Epithelial cell of proximal tubule (primary cell): ENCODE measurements at regions not wholly inside any gene's neighbourhood (a gene's known extent, or its start where the extent isn't known, plus 50 kb on each side); places are given as distances from the start of the nearest gene placed in this dataset.

Experiments used
- DNase-seq: peaks from one replicate; pipeline ENCODE4 v3.0.0-alpha.2; 2011; ENCODE audit warnings: low read depth
- H3K4me3 ChIP-seq: 2 replicates; pipeline ENCODE4 v1.5.1; 2011; ENCODE audit warnings: low read depth, mild to moderate bottlenecking, low read length
- TF ChIP-seq, protein P1 (sequence below): conservative IDR thresholded peaks from 2 replicates; pipeline ENCODE4 v1.5.1; 2012; ENCODE audit warnings: low read depth, mild to moderate bottlenecking, low read length

DNA sequence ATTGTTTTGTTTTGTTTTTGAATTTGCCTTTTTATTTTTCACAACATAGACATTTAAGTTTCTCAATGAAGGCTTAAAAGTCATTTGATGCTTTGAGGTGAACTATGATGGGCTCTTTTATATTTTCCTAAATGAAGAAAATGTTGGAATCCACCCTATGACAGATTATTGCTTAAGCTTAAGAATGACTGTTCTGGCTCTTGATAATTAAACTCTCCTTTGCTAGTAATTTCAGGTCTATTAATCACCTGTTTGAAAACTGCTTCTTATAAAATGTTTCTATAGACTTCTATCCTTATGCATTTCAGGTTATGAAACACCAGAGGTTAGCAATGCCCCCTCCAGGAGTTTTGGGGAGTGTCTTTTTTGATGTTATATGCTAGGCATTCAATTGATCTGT lies 424.1 kb upstream of the DYNLRB2 start:
- DNase-seq, result no peak
- no peak overlapping the region for H3K4me3 ChIP-seq
- TF ChIP-seq, protein P1, sequence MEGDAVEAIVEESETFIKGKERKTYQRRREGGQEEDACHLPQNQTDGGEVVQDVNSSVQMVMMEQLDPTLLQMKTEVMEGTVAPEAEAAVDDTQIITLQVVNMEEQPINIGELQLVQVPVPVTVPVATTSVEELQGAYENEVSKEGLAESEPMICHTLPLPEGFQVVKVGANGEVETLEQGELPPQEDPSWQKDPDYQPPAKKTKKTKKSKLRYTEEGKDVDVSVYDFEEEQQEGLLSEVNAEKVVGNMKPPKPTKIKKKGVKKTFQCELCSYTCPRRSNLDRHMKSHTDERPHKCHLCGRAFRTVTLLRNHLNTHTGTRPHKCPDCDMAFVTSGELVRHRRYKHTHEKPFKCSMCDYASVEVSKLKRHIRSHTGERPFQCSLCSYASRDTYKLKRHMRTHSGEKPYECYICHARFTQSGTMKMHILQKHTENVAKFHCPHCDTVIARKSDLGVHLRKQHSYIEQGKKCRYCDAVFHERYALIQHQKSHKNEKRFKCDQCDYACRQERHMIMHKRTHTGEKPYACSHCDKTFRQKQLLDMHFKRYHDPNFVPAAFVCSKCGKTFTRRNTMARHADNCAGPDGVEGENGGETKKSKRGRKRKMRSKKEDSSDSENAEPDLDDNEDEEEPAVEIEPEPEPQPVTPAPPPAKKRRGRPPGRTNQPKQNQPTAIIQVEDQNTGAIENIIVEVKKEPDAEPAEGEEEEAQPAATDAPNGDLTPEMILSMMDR, result no peak

DNA sequence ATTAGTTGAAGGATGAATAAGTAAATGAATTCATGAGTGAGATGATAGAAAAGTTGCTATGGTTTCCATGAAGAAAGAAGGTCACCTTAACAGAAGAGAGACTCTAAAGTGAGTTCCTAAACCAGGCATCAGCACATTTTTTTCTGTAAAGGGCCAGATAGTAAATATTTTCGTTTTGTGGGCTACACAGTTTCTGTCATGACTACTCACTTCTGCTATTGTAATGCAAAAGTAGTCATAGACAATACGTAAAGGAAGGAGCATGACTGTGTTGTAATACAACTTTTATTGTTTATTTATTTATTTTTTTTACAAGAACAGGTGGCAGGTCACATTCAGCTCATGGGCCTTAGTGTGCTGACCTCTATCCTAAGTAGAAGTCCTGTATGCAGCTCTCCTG lies 426.1 kb upstream of the DYNLRB2 start:
- DNase-seq, result no peak
- TF ChIP-seq, protein P1, result no peak
- no peak overlapping the region for H3K4me3 ChIP-seq

DNA sequence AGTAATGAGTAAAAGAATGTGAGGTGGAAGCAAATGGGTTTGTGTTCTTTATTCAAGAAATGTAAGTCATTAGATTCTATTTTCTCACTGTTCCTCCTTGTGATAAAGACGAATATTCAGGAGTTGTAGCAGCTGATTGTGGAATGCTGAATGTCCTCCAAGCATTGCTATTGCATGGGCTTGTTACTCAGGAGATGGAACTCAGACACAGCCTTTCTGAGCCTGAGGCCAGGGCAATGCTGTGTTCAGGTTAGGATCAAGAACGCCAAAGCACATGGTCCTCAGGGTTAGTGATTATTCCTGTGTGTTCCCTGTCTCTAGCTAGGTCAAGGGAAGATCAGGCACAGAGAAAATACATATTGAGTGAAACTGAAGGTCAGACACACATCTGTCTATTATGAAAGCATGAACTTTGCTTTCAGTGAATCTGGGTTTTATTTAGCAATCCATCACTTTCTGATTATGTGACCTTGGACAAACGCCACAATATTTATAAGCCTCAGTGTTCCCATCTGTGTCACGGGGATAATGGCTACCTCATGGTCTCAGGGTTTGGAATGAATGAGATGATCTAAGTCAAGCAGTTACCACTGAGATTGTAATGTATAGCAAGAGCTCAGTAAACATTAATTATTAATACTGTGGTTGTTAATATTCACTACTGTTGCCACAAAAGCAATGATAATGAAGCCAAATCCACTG lies 426.8 kb upstream of the DYNLRB2 start:
- DNase-seq, result no peak

DNA sequence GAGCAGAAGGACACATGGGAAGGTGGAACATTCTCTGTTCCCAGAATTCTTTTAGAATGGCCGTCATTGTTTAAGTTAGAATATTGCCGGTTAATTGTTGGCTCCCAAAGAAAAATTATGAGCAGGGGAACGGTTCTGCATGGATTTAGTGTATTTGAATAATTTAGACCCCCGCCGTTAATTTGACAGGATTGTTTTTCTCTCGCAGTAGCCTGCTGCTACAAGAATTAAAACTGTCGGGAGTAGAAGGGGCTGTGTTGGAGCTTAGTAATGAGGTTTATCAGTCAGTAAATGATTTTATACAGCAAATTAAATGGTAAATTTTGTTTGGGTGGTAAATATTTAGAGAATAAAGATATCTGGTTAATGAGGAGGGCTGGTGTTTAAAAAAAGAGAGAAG lies 431.2 kb upstream of the DYNLRB2 start:
- no peak overlapping the region for H3K4me3 ChIP-seq
- TF ChIP-seq, protein P1, result no peak
- no peak for DNase-seq

More for the DNA sequence above, 426.8 kb upstream of the DYNLRB2 start:
- TF ChIP-seq, protein P1, result no peak
- H3K4me3 ChIP-seq, result no peak overlapping the region

DNA sequence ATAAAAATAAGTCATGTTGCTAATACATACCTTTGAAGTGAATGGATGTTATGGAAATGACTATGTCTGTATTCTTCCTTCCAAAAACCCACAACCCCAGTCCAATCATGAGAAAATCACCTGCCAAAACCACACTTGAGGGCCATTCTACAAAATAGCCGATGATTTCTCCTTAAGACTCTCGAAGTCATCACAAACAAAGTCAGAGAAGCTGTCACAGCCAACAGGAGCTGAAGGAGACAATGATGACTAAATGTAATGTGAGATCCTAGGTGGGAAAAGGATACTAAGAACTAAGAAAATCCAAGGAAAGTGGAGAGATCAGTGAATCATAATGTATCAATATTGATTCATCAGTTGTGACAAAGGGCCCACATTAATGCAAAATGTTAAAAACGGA lies 432.9 kb upstream of the DYNLRB2 start:
- TF ChIP-seq, protein P1, result no peak
- no peak for DNase-seq
- no peak overlapping the region for H3K4me3 ChIP-seq

DNA sequence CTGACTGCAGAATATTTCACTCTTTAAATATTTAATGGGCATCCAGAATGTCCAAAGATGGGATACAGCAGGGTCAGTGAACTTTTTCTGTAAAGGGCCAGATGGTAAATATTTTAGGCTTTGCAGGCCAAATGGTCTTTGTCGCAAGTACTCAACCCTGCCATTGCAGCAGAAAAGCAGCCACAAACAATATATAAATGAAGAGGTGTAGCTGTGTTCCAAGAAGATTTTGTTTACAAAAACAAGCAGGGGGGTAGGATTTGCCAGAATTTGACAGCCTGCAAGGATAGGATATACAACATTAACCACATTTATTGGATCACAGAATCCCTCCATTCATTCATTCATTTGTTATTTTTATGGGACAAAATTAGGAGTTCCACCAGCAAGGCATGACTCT lies 435.0 kb upstream of the DYNLRB2 start:
- DNase-seq, result no peak
- H3K4me3 ChIP-seq, result no peak overlapping the region
- TF ChIP-seq, protein P1, result no peak

DNA sequence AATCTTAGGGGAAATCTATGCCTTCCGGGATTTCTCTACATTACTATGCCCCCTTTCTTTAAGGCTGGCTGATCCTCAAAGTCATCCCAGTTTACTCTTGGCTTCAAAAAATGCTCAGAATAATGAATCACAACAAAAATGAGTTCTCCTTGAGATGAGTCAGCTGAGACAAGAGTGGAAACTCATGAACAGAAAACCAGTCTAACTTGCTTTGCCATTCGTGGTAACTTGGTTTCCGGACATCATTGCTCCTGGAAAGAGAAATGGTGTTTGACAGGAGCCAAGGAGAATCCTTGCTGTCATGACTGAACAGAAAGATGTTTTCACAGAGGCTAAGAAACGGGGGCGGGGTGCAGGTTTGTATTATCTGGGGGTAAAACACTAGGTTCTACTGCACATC lies 435.6 kb upstream of the DYNLRB2 start:
- TF ChIP-seq, protein P1, result no peak
- no peak overlapping the region for H3K4me3 ChIP-seq
- DNase-seq, result no peak
